Nephron (organoid): ENCODE measurements at regions not wholly inside any gene's neighbourhood (a gene's known extent, or its start where the extent isn't known, plus 50 kb on each side); places are given as distances from the start of the nearest gene placed in this dataset.

Experiments used
- H3K27ac Mint-ChIP-seq, 3 experiments: 2 replicates each; pipeline ENCODE4 v1.8.0; 2020; ENCODE audit warnings: mixed read lengths in 3 of 3, mild to moderate bottlenecking in 2 of 3, moderate library complexity in 1 of 3
- H3K27me3 Mint-ChIP-seq: 2 replicates; pipeline ENCODE4 v1.8.0; 2021; ENCODE audit warnings: low read depth, mild to moderate bottlenecking, moderate library complexity, mixed read lengths
- H3K36me3 Mint-ChIP-seq: 2 replicates; pipeline ENCODE4 v1.8.0; 2020; ENCODE audit warnings: low read depth, mixed read lengths
- H3K4me1 Mint-ChIP-seq: 2 replicates; pipeline ENCODE4 v1.8.0; 2020; ENCODE audit warnings: mixed read lengths
- H3K4me3 Mint-ChIP-seq, 3 experiments: 2 replicates each; pipeline ENCODE4 v1.8.0; 2020; ENCODE audit warnings: mild to moderate bottlenecking in 3 of 3, mixed read lengths in 3 of 3, moderate library complexity in 2 of 3
- H3K9me3 Mint-ChIP-seq: 2 replicates; pipeline ENCODE4 v1.8.0; 2020; ENCODE audit warnings: mixed read lengths
- CTCF ChIP-seq, 3 experiments: fragments of 200-600 bp; sonication (generic); IDR thresholded peaks; one replicate each; pipeline ENCODE4 v1.5.0; 2021; ENCODE audit warnings: antibody characterized with exemption in 3 of 3; ENCODE audit not compliant: unreplicated experiment in 3 of 3

GRCh38 chr13:54682184-54682583, 1653.6 kb downstream of the OLFM4 start:
- TF ChIP-seq CTCF (IDR thresholded peaks at IDR 0.05; ENCODE audit: unreplicated experiment in 3 of 3): no peak
- H3K4me3 Mint-ChIP-seq: no peak overlapping the region
- no peaks in the 10 kb centered on the region for H3K36me3 Mint-ChIP-seq
- H3K27me3 Mint-ChIP-seq: peaks cover 3% of the 10 kb centered on the region
- no peaks in the 10 kb centered on the region for H3K9me3 Mint-ChIP-seq
- H3K4me1 Mint-ChIP-seq: no peaks in the 10 kb centered on the region
- no peak overlapping the region for H3K27ac Mint-ChIP-seq

GRCh38 chr13:54687173-54687572, 1658.6 kb downstream of the OLFM4 start:
- H3K27ac Mint-ChIP-seq: no peak overlapping the region
- H3K9me3 Mint-ChIP-seq: no peaks in the 10 kb centered on the region
- no peak for TF ChIP-seq CTCF (IDR thresholded peaks at IDR 0.05; ENCODE audit: unreplicated experiment in 3 of 3)

GRCh38 chr13:54699831-54700230, 1671.2 kb downstream of the OLFM4 start:
- no peak for TF ChIP-seq CTCF (IDR thresholded peaks at IDR 0.05; ENCODE audit: unreplicated experiment in 3 of 3)
- peaks cover 6% of the 10 kb centered on the region for H3K9me3 Mint-ChIP-seq
- no peaks in the 10 kb centered on the region for H3K27me3 Mint-ChIP-seq
- H3K36me3 Mint-ChIP-seq: no peaks in the 10 kb centered on the region
- H3K27ac Mint-ChIP-seq: no peak overlapping the region
- H3K4me3 Mint-ChIP-seq: no peak overlapping the region
- H3K4me1 Mint-ChIP-seq: no peaks in the 10 kb centered on the region

More at GRCh38 chr13:54687173-54687572, 1658.6 kb downstream of the OLFM4 start:
- no peaks in the 10 kb centered on the region for H3K27me3 Mint-ChIP-seq
- H3K36me3 Mint-ChIP-seq: no peaks in the 10 kb centered on the region
- no peaks in the 10 kb centered on the region for H3K4me1 Mint-ChIP-seq
- H3K4me3 Mint-ChIP-seq: no peak overlapping the region

GRCh38 chr13:54705738-54706137, 1677.1 kb downstream of the OLFM4 start:
- Mint-ChIP-seq H3K27ac (no peak overlapping the region), H3K36me3 (no peaks in the 10 kb centered on the region), H3K4me1 (no peaks in the 10 kb centered on the region), H3K9me3 (peaks cover 7% of the 10 kb centered on the region), H3K27me3 (no peaks in the 10 kb centered on the region), H3K4me3 (no peak overlapping the region)
- no peak for TF ChIP-seq CTCF (IDR thresholded peaks at IDR 0.05; ENCODE audit: unreplicated experiment in 3 of 3)

GRCh38 chr13:54706336-54706735, 1677.7 kb downstream of the OLFM4 start:
- peaks cover 4% of the 10 kb centered on the region for H3K9me3 Mint-ChIP-seq
- H3K27me3 Mint-ChIP-seq: no peaks in the 10 kb centered on the region
- no peak overlapping the region for H3K27ac Mint-ChIP-seq
- TF ChIP-seq CTCF (IDR thresholded peaks at IDR 0.05; ENCODE audit: unreplicated experiment in 3 of 3): no peak
- H3K36me3 Mint-ChIP-seq: no peaks in the 10 kb centered on the region
- H3K4me3 Mint-ChIP-seq: no peak overlapping the region
- H3K4me1 Mint-ChIP-seq: no peaks in the 10 kb centered on the region

- peaks cover 4% of the 10 kb centered on the region for H3K9me3 Mint-ChIP-seq
- TF ChIP-seq CTCF (IDR thresholded peaks at IDR 0.05; ENCODE audit: unreplicated experiment in 3 of 3): no peak
- H3K27ac Mint-ChIP-seq: no peak overlapping the region
- H3K27me3 Mint-ChIP-seq: no peaks in the 10 kb centered on the region
- no peaks in the 10 kb centered on the region for H3K4me1 Mint-ChIP-seq
- no peak overlapping the region for H3K4me3 Mint-ChIP-seq
- no peaks in the 10 kb centered on the region for H3K36me3 Mint-ChIP-seq
Observed at GRCh38 chr13:54709546-54709945, 1680.9 kb downstream of the OLFM4 start.
